GM18520 (cell line): ENCODE measurements at regions not wholly inside any gene's neighbourhood (a gene's known extent, or its start where the extent isn't known, plus 50 kb on each side); places are given as distances from the start of the nearest gene placed in this dataset.

Source experiments
- ATAC-seq: cut with Tn5 transposase; IDR thresholded peaks from one replicate; pipeline ENCODE4 v1.9.1; 2021; ENCODE audit not compliant: unreplicated experiment

DNA sequence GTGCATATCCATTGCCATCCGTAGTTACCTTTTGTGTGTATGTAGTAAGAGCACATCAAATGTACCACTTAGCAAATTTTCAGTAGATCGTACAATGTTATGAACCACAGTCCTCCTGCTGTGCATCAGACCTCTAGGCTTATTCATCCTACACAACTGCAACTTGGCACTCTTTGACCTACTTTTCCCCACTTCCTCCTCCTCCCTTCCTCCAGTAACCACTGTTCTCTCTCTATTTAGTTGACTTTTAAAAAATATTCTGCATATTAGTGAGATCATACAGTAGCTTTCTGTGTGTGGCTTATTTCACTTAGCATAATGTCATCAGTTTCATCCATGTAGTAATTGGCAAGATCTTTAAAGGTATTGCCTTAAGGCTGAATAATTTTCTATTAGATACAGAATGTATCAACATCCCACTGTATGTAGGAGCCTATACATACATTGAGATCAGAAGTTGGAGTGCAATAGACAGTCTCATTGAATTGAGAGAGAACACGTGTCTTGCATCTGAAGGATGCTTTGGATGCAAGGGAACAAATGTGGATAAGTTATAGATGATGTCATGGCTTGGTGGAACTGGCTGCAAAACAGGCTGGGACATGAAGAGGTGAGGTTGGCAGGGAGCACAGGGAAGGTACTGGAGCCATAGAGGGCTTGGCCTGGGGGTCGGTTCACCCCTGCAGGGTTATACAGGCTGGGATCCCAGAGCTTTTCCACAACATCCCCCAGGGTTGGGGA is 83.0 kb upstream of the FAM180A start:
- no peak for ATAC-seq

- ATAC-seq = no peak
Measured at GRCh38 chr7:135828604-135829003, 80.0 kb upstream of the FAM180A start.

- ATAC-seq = no peak
Measured at GRCh38 chr7:135827391-135827790, 78.8 kb upstream of the FAM180A start.

- ATAC-seq = no peak
Measured at GRCh38 chr7:135825406-135825805, 76.8 kb upstream of the FAM180A start.

GRCh38 chr7:135822376-135822775 is 73.8 kb upstream of the FAM180A start:
- no peak for ATAC-seq

GRCh38 chr7:135817583-135817982 is 69.0 kb upstream of the FAM180A start:
- ATAC-seq = no peak

GRCh38 chr7:135815033-135815432 is 66.4 kb upstream of the FAM180A start:
- ATAC-seq = no peak

- ATAC-seq = no peak
Measured at GRCh38 chr7:135812148-135812547, 63.5 kb upstream of the FAM180A start.

GRCh38 chr7:135811506-135811905 is 62.9 kb upstream of the FAM180A start:
- no peak for ATAC-seq

GRCh38 chr7:135808206-135808605 is 59.6 kb upstream of the FAM180A start:
- ATAC-seq = no peak

DNA sequence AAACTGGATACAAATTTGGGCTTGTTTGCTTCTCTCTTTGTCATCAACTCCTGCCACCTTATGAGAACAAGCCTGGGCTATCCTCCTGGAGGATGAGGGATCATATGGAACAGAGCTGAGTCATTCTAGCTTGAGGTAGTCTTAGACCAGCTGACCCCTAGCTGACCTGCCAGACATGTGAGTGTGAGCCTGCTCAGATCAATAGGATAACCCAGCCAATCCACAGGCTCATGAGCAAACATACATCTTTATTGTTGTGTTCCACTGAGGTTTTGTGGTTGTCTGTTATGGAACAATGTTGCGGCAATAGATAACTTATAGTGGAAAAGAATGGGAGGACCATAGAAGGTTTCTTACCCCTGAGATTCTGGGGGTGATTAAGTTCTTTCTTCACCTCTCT is 54.5 kb upstream of the FAM180A start:
- no peak for ATAC-seq

GRCh38 chr7:135802697-135803096 is 54.1 kb upstream of the FAM180A start:
- ATAC-seq = no peak

DNA sequence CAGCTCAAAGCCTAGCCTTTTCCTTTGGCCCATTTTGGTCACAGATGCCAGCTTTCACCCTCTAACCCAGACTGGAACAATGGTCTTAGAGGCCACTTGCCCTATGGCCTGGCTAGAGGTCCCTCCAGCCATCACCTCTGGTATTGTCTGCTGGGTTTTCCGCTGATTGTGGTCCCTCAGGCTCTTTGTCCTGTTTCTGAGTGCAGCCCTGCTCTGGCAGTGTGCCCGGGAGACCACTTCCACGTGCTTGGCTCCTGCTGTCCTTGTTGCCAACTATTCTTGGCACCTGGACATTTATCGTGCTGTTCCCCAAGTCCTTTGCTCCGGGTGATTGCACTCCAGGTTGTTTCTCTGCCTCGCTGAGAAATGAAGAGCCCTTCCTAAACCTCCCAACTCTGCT is 53.3 kb upstream of the FAM180A start:
- ATAC-seq = no peak

DNA sequence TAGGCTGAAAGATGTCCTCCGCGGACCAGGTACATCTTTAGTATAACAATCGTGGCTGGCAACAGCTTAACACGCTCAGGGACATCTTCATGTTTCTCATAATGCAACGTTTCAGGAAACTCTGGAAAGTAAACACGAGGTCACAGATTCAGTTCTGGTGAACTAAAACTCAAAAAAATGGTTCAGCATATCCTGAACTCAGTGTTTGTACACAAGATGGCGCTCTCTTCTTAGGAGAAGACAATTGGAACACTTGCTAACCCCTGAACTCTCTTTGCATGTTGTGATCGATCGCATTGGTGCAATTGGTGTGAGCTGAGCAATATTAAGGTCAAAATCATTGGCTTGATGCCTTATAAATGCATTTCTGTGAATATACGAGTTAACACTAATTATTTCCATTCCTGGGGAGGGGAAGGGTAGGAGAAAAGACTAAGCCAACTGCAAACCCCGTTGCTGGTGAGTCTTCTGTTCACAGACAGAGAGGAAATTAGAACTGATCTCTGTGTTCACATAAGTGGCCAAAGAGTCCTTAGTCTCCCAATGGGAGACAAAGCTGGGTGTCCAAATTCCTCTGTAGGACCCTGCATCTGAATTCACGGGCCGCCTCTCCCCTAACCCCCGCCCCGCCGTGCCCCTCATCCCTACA is 52.6 kb upstream of the FAM180A start:
- ATAC-seq = peak; percentile 62

GRCh38 chr7:135800560-135800959 is 51.9 kb upstream of the FAM180A start:
- ATAC-seq = no peak

DNA sequence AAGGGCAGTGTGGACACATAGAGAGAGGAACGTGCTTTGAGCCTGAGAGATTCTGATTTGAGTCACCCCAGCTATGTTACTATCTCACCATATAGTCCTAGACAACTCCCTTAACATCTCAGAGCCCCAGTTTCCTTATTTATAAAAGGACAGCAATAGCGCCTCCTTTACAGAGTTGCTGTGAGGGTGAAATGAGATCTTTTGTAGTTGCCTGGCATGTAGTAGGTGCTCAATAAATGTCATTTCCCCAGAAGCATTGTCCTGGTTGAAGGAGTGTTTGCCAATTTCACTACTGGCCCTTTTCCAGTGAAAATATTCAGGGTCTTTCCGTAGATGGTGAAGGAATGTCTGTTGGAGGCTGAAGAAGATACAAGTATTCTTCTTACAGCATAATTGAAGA is 51.3 kb upstream of the FAM180A start:
- ATAC-seq = no peak
